ENCODE measurements at regions not wholly inside any gene's neighbourhood (a gene's known extent, or its start where the extent isn't known, plus 50 kb on each side); places are given as distances from the start of the nearest gene placed in this dataset.

DNA sequence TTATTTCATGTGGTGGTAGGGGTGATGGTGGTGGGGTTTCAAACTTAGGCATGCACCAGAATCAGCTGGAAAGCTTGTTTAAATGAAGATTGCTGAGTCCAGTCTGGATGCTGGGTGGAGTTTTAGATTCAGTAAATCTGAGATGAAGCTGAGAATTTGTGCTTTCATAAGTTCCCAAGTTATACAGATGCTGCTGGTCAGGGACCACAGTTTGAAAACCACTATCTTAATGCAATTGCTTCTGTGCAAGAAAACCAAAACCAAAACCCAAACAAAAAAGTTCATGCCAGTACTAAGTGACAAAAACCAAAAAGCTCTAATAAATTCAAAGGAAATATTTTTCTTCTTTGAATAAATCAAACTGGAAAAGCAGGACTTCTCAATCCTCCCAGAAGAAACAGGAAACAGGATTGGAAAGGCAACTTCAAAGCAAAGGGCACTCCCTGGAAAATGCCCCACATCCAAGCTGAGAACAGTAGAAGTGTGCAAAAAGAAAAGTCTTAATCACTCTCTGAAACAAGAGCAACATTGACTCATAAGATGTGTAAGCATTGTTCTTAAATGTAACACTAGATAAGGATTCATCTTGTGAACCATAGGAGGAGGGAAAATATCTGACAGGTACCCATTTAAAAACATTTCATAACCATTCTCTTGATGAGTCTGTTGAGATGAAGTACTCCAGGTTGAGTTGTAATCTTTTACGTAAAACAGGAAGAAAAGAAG, 481.5 kb upstream of the HSF2 start:
- TF ChIP-seq, protein P1, sequence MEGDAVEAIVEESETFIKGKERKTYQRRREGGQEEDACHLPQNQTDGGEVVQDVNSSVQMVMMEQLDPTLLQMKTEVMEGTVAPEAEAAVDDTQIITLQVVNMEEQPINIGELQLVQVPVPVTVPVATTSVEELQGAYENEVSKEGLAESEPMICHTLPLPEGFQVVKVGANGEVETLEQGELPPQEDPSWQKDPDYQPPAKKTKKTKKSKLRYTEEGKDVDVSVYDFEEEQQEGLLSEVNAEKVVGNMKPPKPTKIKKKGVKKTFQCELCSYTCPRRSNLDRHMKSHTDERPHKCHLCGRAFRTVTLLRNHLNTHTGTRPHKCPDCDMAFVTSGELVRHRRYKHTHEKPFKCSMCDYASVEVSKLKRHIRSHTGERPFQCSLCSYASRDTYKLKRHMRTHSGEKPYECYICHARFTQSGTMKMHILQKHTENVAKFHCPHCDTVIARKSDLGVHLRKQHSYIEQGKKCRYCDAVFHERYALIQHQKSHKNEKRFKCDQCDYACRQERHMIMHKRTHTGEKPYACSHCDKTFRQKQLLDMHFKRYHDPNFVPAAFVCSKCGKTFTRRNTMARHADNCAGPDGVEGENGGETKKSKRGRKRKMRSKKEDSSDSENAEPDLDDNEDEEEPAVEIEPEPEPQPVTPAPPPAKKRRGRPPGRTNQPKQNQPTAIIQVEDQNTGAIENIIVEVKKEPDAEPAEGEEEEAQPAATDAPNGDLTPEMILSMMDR (IDR thresholded peaks at IDR 0.05): no peak
- no peak for TF ChIP-seq EZH2 (IDR thresholded peaks at IDR 0.05)
- no peak for TF ChIP-seq EZH2phosphoT487 (IDR thresholded peaks at IDR 0.05)

Data from neural progenitor cell (in vitro differentiated cells).